ENCODE measurements at regions not wholly inside any gene's neighbourhood (a gene's known extent, or its start where the extent isn't known, plus 50 kb on each side); places are given as distances from the start of the nearest gene placed in this dataset.
A peak's percentile ranks its signal among the peaks of the same experiment; 100 is the strongest.

DNA sequence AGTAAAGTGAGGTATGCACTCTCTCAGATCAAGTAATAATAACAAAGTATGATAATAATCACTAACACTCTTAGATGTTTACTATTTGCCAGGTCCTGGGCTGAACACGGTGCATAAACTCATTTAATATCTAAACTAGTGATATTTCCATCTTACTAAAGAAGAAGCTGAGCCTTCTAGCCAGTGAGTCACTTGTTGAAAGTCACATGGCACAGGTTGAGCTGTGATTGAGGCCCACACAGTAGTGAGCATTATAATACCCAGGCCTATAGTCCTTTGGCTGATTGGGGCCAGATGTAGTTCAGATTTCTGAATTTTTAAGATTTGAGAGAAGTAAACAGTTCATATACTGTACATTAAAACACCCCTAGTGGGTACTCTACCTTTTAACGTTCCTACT lies 93.2 kb upstream of the CCDC80 start:
- H3K14ac ChIP-seq (ENCODE audit: low read length), result no peak overlapping the region
- H2BK5ac ChIP-seq (ENCODE audit: low read depth, low read length, poor library complexity), result no peak overlapping the region
- H4K91ac ChIP-seq (ENCODE audit: low read depth, low read length), result peak overlapping the region; percentile 66
- no peak overlapping the region for H3K4me3 ChIP-seq (ENCODE audit: low read depth, low read length)
- H2BK12ac ChIP-seq (ENCODE audit: low read length), result peak overlapping the region; percentile 82
- H2AFZ ChIP-seq (ENCODE audit: insufficient read depth, low read length, poor library complexity), result no peak overlapping the region
- H2BK120ac ChIP-seq (ENCODE audit: insufficient read depth, low read length, poor library complexity), result no peak overlapping the region
- H3K4me1 ChIP-seq (ENCODE audit: control insufficient read depth in 1 of 2, insufficient read depth in 2 of 2, low read length in 2 of 2), result peaks cover 0 to 2% of the 10 kb centered on the region in 2 experiments
- H3K18ac ChIP-seq (ENCODE audit: low read length), result no peak overlapping the region
- H3K23ac ChIP-seq (ENCODE audit: low read length), result no peak overlapping the region
- WGBS (ENCODE audit: extremely low coverage, insufficient coverage, insufficient read length), result no CpG with 5 or more reads among the region's 2 CpGs
- H4K8ac ChIP-seq (ENCODE audit: low read depth, low read length), result no peak overlapping the region
- no peak overlapping the region for H3K4me2 ChIP-seq (ENCODE audit: low read length)
- no peak overlapping the region for H2AK5ac ChIP-seq (ENCODE audit: low read length)
- no peak overlapping the region for H4K12ac ChIP-seq (ENCODE audit: low read depth, low read length)
- no peak for DNase-seq
- H3K79me2 ChIP-seq (ENCODE audit: control insufficient read depth, insufficient read depth, low read length, poor library complexity), result no peaks in the 10 kb centered on the region
- H3K9ac ChIP-seq (ENCODE audit: low read length), result no peak overlapping the region
- H3K27ac ChIP-seq (ENCODE audit: low read depth, low read length), result no peak overlapping the region
- H3K4ac ChIP-seq (ENCODE audit: low read depth, low read length), result no peak overlapping the region
- peaks cover 2% of the 10 kb centered on the region for H3K9me3 ChIP-seq (ENCODE audit: insufficient read depth, low read depth, low read length)
- no peaks in the 10 kb centered on the region for H3K36me3 ChIP-seq (ENCODE audit: control insufficient read depth in 1 of 2, insufficient read depth in 2 of 2, low read length in 2 of 2)
- H3K27me3 ChIP-seq (ENCODE audit: insufficient read depth, low read length), result no peaks in the 10 kb centered on the region
- H3K79me1 ChIP-seq (ENCODE audit: low read length), result peaks cover 5% of the 10 kb centered on the region

DNA sequence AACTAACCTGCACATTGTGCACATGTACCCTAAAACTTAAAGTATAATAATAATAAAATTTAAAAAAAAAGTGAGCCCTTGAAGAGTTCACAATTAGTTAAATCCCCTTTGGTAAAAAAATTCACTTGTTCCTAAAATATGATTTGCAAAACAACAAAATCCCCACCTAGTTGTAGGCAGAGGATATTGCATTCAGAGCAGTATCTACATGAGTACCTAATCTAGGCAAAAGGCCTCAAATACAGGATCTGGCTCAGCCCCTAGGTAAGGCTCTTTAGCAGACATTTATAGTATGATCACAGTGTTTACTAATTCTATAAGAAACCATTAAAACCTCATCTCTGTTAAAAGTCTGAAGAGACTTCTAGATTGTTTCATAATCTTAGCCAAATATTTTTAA lies 89.3 kb upstream of the CCDC80 start:
- no peak overlapping the region for H2BK12ac ChIP-seq (ENCODE audit: low read length)
- no peak overlapping the region for H3K27ac ChIP-seq (ENCODE audit: low read depth, low read length)
- peak in 1 of 2 donors; percentile 50 for DNase-seq

DNA sequence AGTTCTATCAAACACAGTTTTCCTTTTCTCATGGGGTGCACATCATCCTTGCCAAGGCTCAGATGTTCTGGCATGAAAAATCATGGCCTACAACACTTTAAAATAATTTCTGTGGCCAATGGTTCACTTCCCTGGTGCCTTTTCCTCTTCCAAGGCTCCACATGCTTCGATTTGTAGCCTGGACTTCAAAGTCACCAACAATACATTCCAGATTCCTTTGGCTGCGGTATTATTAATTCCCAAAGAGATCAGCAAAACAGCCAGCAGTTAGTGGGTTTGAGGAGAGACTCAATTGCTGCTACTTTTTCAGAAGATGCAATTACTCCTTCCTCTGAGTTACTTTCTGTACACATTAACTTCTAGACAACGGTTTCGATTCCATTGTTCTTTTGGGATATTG lies 80.3 kb upstream of the CCDC80 start:
- peaks cover 3% of the 10 kb centered on the region for H3K9me3 ChIP-seq (ENCODE audit: insufficient read depth, low read depth, low read length)
- H3K23ac ChIP-seq (ENCODE audit: low read length), result no peak overlapping the region
- DNase-seq, result no peak
- no peaks in the 10 kb centered on the region for H3K79me2 ChIP-seq (ENCODE audit: control insufficient read depth, insufficient read depth, low read length, poor library complexity)
- H2BK12ac ChIP-seq (ENCODE audit: low read length), result no peak overlapping the region
- H2AK5ac ChIP-seq (ENCODE audit: low read length), result no peak overlapping the region
- WGBS (ENCODE audit: extremely low coverage, insufficient coverage, insufficient read length), result no CpG with 5 or more reads among the region's 4 CpGs
- peak overlapping the region; percentile 14 for H4K91ac ChIP-seq (ENCODE audit: low read depth, low read length)
- no peaks in the 10 kb centered on the region for H3K4me1 ChIP-seq (ENCODE audit: control insufficient read depth in 1 of 2, insufficient read depth in 2 of 2, low read length in 2 of 2)
- H4K12ac ChIP-seq (ENCODE audit: low read depth, low read length), result no peak overlapping the region
- H3K18ac ChIP-seq (ENCODE audit: low read length), result no peak overlapping the region
- no peak overlapping the region for H2BK120ac ChIP-seq (ENCODE audit: insufficient read depth, low read length, poor library complexity)
- H3K27ac ChIP-seq (ENCODE audit: low read depth, low read length), result no peak overlapping the region
- H3K27me3 ChIP-seq (ENCODE audit: insufficient read depth, low read length), result no peaks in the 10 kb centered on the region
- H4K8ac ChIP-seq (ENCODE audit: low read depth, low read length), result no peak overlapping the region
- no peaks in the 10 kb centered on the region for H3K79me1 ChIP-seq (ENCODE audit: low read length)
- no peak overlapping the region for H3K14ac ChIP-seq (ENCODE audit: low read length)
- H3K36me3 ChIP-seq (ENCODE audit: control insufficient read depth in 1 of 2, insufficient read depth in 2 of 2, low read length in 2 of 2), result no peaks in the 10 kb centered on the region
- H3K9ac ChIP-seq (ENCODE audit: low read length), result no peak overlapping the region
- H2AFZ ChIP-seq (ENCODE audit: insufficient read depth, low read length, poor library complexity), result no peak overlapping the region
- H2BK5ac ChIP-seq (ENCODE audit: low read depth, low read length, poor library complexity), result no peak overlapping the region
- no peak overlapping the region for H3K4me2 ChIP-seq (ENCODE audit: low read length)
- no peak overlapping the region for H3K4ac ChIP-seq (ENCODE audit: low read depth, low read length)
- H3K4me3 ChIP-seq (ENCODE audit: low read depth, low read length), result no peak overlapping the region

More for the DNA sequence above, 89.3 kb upstream of the CCDC80 start:
- H3K23ac ChIP-seq (ENCODE audit: low read length), result no peak overlapping the region
- H3K4me1 ChIP-seq (ENCODE audit: control insufficient read depth in 1 of 2, insufficient read depth in 2 of 2, low read length in 2 of 2), result peaks cover 0 to 2% of the 10 kb centered on the region in 2 experiments
- H4K8ac ChIP-seq (ENCODE audit: low read depth, low read length), result no peak overlapping the region
- H2AFZ ChIP-seq (ENCODE audit: insufficient read depth, low read length, poor library complexity), result no peak overlapping the region
- no peak overlapping the region for H3K18ac ChIP-seq (ENCODE audit: low read length)
- peaks cover 5% of the 10 kb centered on the region for H3K79me1 ChIP-seq (ENCODE audit: low read length)
- H4K91ac ChIP-seq (ENCODE audit: low read depth, low read length), result no peak overlapping the region
- no peak overlapping the region for H2AK5ac ChIP-seq (ENCODE audit: low read length)
- no peak overlapping the region for H3K14ac ChIP-seq (ENCODE audit: low read length)
- no peaks in the 10 kb centered on the region for H3K36me3 ChIP-seq (ENCODE audit: control insufficient read depth in 1 of 2, insufficient read depth in 2 of 2, low read length in 2 of 2)
- no peak overlapping the region for H4K12ac ChIP-seq (ENCODE audit: low read depth, low read length)
- peaks cover 2% of the 10 kb centered on the region for H3K9me3 ChIP-seq (ENCODE audit: insufficient read depth, low read depth, low read length)
- no peak overlapping the region for H2BK120ac ChIP-seq (ENCODE audit: insufficient read depth, low read length, poor library complexity)
- H2BK5ac ChIP-seq (ENCODE audit: low read depth, low read length, poor library complexity), result no peak overlapping the region
- H3K4me2 ChIP-seq (ENCODE audit: low read length), result no peak overlapping the region
- H3K4ac ChIP-seq (ENCODE audit: low read depth, low read length), result no peak overlapping the region
- H3K9ac ChIP-seq (ENCODE audit: low read length), result no peak overlapping the region
- H3K27me3 ChIP-seq (ENCODE audit: insufficient read depth, low read length), result no peaks in the 10 kb centered on the region
- H3K79me2 ChIP-seq (ENCODE audit: control insufficient read depth, insufficient read depth, low read length, poor library complexity), result no peaks in the 10 kb centered on the region
- H3K4me3 ChIP-seq (ENCODE audit: low read depth, low read length), result no peak overlapping the region

DNA sequence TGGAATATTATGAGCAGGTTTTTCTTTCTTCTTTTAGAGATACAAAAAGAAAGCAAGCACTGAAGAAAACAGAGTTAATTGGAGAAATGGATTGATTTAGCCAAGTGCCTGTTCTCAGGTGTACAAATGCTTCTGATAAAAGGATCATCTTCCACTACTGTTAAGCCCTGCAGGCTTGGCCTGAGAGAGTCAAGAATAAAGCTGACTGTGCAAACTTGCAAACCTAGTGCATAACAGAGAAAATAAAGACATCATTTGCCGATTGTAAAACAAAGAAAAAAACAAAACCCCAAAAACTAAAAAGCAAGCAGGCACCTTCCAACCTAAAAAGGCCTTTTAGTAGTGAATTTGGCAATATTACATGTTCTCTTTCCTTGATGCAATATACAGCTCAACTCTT lies 78.0 kb upstream of the CCDC80 start:
- H2BK5ac ChIP-seq (ENCODE audit: low read depth, low read length, poor library complexity), result no peak overlapping the region
- H4K12ac ChIP-seq (ENCODE audit: low read depth, low read length), result no peak overlapping the region
- H3K9me3 ChIP-seq (ENCODE audit: insufficient read depth, low read depth, low read length), result peaks cover under 1% of the 10 kb centered on the region
- no peak overlapping the region for H2BK12ac ChIP-seq (ENCODE audit: low read length)
- DNase-seq, result no peak
- no peak overlapping the region for H3K27ac ChIP-seq (ENCODE audit: low read depth, low read length)
- no peak overlapping the region for H4K91ac ChIP-seq (ENCODE audit: low read depth, low read length)
- no peak overlapping the region for H3K14ac ChIP-seq (ENCODE audit: low read length)
- H3K36me3 ChIP-seq (ENCODE audit: control insufficient read depth in 1 of 2, insufficient read depth in 2 of 2, low read length in 2 of 2), result no peaks in the 10 kb centered on the region
- no peaks in the 10 kb centered on the region for H3K4me1 ChIP-seq (ENCODE audit: control insufficient read depth in 1 of 2, insufficient read depth in 2 of 2, low read length in 2 of 2)
- H3K9ac ChIP-seq (ENCODE audit: low read length), result no peak overlapping the region
- H4K8ac ChIP-seq (ENCODE audit: low read depth, low read length), result no peak overlapping the region
- H3K4me2 ChIP-seq (ENCODE audit: low read length), result no peak overlapping the region
- no peak overlapping the region for H3K4me3 ChIP-seq (ENCODE audit: low read depth, low read length)
- H2AFZ ChIP-seq (ENCODE audit: insufficient read depth, low read length, poor library complexity), result no peak overlapping the region
- H3K79me2 ChIP-seq (ENCODE audit: control insufficient read depth, insufficient read depth, low read length, poor library complexity), result no peaks in the 10 kb centered on the region
- no peak overlapping the region for H3K18ac ChIP-seq (ENCODE audit: low read length)
- no peak overlapping the region for H3K23ac ChIP-seq (ENCODE audit: low read length)
- no CpG with 5 or more reads among the region's 1 CpG for WGBS (ENCODE audit: extremely low coverage, insufficient coverage, insufficient read length)
- H2BK120ac ChIP-seq (ENCODE audit: insufficient read depth, low read length, poor library complexity), result no peak overlapping the region
- no peak overlapping the region for H3K4ac ChIP-seq (ENCODE audit: low read depth, low read length)
- H3K27me3 ChIP-seq (ENCODE audit: insufficient read depth, low read length), result no peaks in the 10 kb centered on the region
- H2AK5ac ChIP-seq (ENCODE audit: low read length), result no peak overlapping the region
- H3K79me1 ChIP-seq (ENCODE audit: low read length), result no peaks in the 10 kb centered on the region
